ENCODE measurements at regions not wholly inside any gene's neighbourhood (a gene's known extent, or its start where the extent isn't known, plus 50 kb on each side); places are given as distances from the start of the nearest gene placed in this dataset.

DNA sequence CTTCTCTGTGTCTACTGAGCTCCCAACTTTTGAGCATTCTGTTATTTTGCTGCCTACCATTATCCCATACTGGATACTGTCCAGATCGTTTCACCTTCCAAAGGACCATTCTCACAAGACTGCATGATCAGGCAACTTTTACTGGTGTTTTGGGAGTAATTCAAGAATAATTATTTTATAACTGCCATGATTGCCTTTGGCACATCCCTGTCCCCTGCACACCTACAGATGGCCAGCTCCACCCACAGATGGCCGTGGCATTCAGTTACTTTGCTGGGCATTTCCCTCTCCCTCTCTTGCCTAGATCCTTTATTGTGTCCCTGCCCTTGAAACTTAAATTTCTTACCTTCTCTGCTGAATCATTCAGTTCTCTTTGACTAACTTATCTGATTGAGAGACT is 263.9 kb downstream of the DIPK2A start:
- Histone ChIP-seq H3K9me3 (peaks cover 0 to 2% (median 0%) of the 10 kb centered on the region in 3 donors), H3K27me3 (no peaks in the 10 kb centered on the region), H3K4me1 (no peaks in the 10 kb centered on the region), H3K4me3 (no peak overlapping the region), H3K36me3 (no peaks in the 10 kb centered on the region), H3K27ac (no peak overlapping the region)
- TF ChIP-seq, protein P1, sequence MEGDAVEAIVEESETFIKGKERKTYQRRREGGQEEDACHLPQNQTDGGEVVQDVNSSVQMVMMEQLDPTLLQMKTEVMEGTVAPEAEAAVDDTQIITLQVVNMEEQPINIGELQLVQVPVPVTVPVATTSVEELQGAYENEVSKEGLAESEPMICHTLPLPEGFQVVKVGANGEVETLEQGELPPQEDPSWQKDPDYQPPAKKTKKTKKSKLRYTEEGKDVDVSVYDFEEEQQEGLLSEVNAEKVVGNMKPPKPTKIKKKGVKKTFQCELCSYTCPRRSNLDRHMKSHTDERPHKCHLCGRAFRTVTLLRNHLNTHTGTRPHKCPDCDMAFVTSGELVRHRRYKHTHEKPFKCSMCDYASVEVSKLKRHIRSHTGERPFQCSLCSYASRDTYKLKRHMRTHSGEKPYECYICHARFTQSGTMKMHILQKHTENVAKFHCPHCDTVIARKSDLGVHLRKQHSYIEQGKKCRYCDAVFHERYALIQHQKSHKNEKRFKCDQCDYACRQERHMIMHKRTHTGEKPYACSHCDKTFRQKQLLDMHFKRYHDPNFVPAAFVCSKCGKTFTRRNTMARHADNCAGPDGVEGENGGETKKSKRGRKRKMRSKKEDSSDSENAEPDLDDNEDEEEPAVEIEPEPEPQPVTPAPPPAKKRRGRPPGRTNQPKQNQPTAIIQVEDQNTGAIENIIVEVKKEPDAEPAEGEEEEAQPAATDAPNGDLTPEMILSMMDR (IDR thresholded peaks at IDR 0.05) = no peak
- TF ChIP-seq POLR2A (IDR thresholded peaks at IDR 0.05) = no peak
- no peak for TF ChIP-seq EP300 (IDR thresholded peaks at IDR 0.05)
- TF ChIP-seq POLR2AphosphoS5 (IDR thresholded peaks at IDR 0.05) = no peak
- no peak for ATAC-seq
- 92 to 100% methylated on average over 2 of the region's 2 CpGs for WGBS, 2 donors (ENCODE audit: low coverage in 1 of 2)

- WGBS, 2 donors (ENCODE audit: low coverage in 1 of 2) = 97 to 100% methylated on average over 5 of the region's 5 CpGs
- no peaks in the 10 kb centered on the region for H3K4me1 ChIP-seq
- no peaks in the 10 kb centered on the region for H3K36me3 ChIP-seq
- H3K27me3 ChIP-seq = no peaks in the 10 kb centered on the region
- H3K4me3 ChIP-seq = no peak overlapping the region
- H3K9me3 ChIP-seq = peaks cover 0 to 2% (median 0%) of the 10 kb centered on the region in 3 donors
- TF ChIP-seq, protein P1 (IDR thresholded peaks at IDR 0.05) = no peak
- no peak for TF ChIP-seq EP300 (IDR thresholded peaks at IDR 0.05)
- TF ChIP-seq POLR2A (IDR thresholded peaks at IDR 0.05) = no peak
- no peak for TF ChIP-seq POLR2AphosphoS5 (IDR thresholded peaks at IDR 0.05)
- ATAC-seq = no peak
- no peak overlapping the region for H3K27ac ChIP-seq
Observed at GRCh38 chr3:144237351-144237750, 265.7 kb downstream of the DIPK2A start.

- TF ChIP-seq EP300 (IDR thresholded peaks at IDR 0.05) = no peak
- TF ChIP-seq POLR2AphosphoS5 (IDR thresholded peaks at IDR 0.05) = no peak
- TF ChIP-seq, protein P1 (IDR thresholded peaks at IDR 0.05) = no peak
- TF ChIP-seq POLR2A (IDR thresholded peaks at IDR 0.05) = no peak
- ATAC-seq = no peak
- H3K4me3 ChIP-seq = no peak overlapping the region
- no peaks in the 10 kb centered on the region for H3K4me1 ChIP-seq
- no peaks in the 10 kb centered on the region for H3K36me3 ChIP-seq
- 48 to 70% methylated on average over 4 of the region's 4 CpGs for WGBS, 2 donors (ENCODE audit: low coverage in 1 of 2)
- no peak overlapping the region for H3K27ac ChIP-seq
- no peaks in the 10 kb centered on the region for H3K27me3 ChIP-seq
- no peaks in the 10 kb centered on the region for H3K9me3 ChIP-seq
Observed at GRCh38 chr3:144241404-144241803, 269.8 kb downstream of the DIPK2A start.

- no peak for ATAC-seq
- H3K27ac ChIP-seq = no peak overlapping the region
- no peaks in the 10 kb centered on the region for H3K9me3 ChIP-seq
- WGBS, 2 donors (ENCODE audit: low coverage in 1 of 2) = 58 to 78% methylated on average over 2 of the region's 2 CpGs
- no peaks in the 10 kb centered on the region for H3K4me1 ChIP-seq
- TF ChIP-seq POLR2A (IDR thresholded peaks at IDR 0.05) = no peak
- H3K27me3 ChIP-seq = no peaks in the 10 kb centered on the region
- no peak overlapping the region for H3K4me3 ChIP-seq
- no peaks in the 10 kb centered on the region for H3K36me3 ChIP-seq
Observed at GRCh38 chr3:144242747-144243146, 271.1 kb downstream of the DIPK2A start.

GRCh38 chr3:144244662-144245061 is 273.0 kb downstream of the DIPK2A start:
- ATAC-seq = no peak
- WGBS, 2 donors (ENCODE audit: low coverage in 1 of 2) = 71 to 83% methylated on average over 1 to 2 of the region's 3 CpGs

More at GRCh38 chr3:144244662-144245061, 273.0 kb downstream of the DIPK2A start:
- Histone ChIP-seq H3K27me3 (no peaks in the 10 kb centered on the region), H3K4me3 (no peak overlapping the region), H3K36me3 (no peaks in the 10 kb centered on the region), H3K27ac (no peak overlapping the region), H3K9me3 (no peaks in the 10 kb centered on the region), H3K4me1 (no peaks in the 10 kb centered on the region)
- TF ChIP-seq EP300 (IDR thresholded peaks at IDR 0.05) = no peak
- TF ChIP-seq, protein P1 (IDR thresholded peaks at IDR 0.05) = no peak
- no peak for TF ChIP-seq POLR2A (IDR thresholded peaks at IDR 0.05)
- no peak for TF ChIP-seq POLR2AphosphoS5 (IDR thresholded peaks at IDR 0.05)
